ENCODE measurements at regions not wholly inside any gene's neighbourhood (a gene's known extent, or its start where the extent isn't known, plus 50 kb on each side); places are given as distances from the start of the nearest gene placed in this dataset.
"Not testable (repeated sequence)": the region's sequence is repeated elsewhere in the genome, so short reads cannot be mapped to it uniquely, and the experiment has no call there.

DNA sequence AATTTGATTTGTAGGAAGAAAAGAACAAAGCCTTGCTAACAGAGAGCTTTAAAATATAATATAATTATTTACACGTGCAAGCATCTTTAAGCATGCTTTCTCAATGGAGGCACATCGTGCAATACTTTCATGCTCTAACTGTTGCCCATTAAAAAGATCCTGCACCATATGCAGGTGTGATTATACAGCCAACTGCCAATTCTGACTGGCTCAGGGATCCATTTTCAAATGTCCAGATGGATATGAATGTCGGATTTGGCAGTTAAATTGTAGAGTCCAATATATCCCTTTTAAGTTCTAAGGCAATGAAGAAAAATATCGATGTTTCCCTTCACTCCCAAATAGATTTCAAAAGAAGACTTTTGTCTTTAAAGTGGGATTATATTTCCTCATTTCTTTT is 416.4 kb upstream of the CD180 start:
- in situ Hi-C loops (cut with HindIII; ENCODE audit: low sequenced_read_pairs): no loop called here

DNA sequence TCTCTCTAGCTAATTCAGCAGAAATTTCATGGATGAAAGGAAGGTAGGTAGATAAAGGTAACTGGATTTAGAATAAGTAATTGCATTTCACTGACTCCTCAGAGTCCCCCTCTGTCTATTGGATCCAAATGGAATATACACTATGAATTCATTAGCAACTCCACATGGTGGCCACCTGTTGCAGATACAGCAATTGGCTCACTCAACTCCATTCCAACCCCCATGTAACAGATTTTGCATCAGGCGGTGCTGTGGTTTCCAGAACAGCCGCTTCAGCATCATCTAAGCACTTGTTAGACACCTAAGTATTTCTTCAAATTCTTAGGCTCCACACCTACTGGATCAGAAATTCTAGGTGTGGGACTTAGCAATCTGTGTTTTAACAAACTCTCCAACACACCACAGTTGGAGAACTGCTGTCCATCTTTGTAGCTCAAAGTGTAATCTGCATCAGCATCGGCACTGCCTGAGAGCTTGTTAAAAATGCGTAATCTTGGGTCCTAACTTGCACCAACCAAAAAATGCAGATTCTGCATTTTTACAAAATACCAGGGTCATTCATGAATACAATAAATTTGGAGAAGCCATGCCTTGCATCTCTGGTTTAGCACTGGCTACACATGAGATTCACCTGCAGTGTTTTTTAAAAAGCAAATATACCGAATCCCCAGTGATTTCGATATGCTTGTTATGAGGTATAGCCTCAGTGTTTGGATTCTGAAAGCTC is 413.8 kb upstream of the CD180 start:
- in situ Hi-C loops (cut with HindIII; ENCODE audit: low sequenced_read_pairs): no loop called here

DNA sequence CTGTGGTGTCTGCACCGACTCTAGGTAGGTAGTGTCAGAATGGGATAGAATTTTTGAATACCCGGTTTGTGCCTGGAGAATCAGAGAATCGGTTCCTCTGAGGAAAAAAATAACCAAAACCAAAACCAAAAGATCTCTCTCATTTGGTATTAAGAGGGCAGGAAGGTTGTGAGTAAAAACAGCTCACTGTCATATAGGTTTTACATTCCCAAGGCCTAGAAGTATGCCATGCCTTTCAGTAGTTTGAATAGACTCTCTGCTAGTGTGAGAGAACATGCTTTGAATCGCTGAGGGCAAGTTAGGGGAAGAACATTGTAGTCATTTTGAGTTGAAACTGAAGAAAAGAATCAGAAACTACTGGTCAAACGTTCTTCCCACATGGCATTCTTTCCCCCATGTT is 411.4 kb upstream of the CD180 start:
- in situ Hi-C loops (cut with HindIII; ENCODE audit: low sequenced_read_pairs): no loop called here

DNA sequence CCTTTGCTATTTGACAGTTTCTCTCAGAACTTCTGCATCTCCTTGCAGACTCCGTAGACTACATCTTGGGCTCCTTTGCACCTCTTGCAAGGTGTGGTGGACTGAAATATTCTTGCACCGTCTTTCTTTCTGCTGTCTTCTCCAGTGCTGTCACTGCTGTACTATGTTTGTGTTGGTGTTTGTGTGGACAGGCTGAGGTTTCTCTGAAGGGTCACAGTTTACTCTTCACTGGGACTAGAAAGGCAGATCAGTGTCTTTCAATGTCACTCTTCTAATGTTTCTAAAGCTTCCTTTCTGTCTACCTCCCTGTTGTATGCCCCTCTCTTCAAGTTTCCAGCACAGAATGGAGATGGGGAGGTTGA is 410.0 kb upstream of the CD180 start:
- in situ Hi-C loops (cut with HindIII; ENCODE audit: low sequenced_read_pairs): no loop called here

DNA sequence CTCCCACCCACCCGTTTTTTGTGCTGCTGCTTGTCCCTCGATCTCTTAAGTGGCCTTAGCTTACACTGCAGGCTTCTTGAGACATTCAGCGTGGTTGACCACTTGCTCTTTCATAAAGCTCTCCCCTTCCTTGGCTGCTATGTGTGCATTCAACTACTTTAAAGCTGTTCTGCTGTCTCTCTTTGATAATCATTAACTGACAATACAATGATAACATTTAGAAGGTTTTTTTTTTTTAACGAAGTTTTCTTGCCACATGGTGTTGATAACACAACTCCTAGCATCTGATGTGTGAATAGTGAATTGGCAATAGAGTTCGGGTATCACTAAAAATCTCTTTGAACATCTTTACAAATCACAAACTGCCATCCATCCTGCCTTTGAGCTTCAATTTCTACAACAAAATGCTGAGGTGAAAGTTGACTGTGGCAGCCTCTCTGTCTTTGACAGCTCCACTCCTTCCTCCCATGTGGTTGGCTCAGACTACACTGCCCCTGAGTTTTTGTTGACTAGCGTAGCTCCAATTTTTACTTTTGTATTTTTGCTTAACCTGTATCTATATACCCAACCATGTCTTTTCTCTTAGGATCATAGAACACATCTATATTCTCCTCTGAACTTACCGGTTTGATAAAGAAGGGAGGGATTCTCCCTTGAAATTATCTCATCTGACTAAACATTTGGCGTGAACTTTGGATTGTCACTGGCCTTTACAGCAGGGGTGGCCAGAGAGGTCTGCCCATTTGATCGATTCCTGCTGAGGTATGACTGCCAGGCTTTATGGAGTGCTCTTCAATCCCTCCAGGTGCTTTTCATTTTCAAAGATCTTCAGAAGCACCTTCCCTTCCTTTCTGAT is 409.4 kb upstream of the CD180 start:
- in situ Hi-C loops (cut with HindIII; ENCODE audit: low sequenced_read_pairs): no loop called here

DNA sequence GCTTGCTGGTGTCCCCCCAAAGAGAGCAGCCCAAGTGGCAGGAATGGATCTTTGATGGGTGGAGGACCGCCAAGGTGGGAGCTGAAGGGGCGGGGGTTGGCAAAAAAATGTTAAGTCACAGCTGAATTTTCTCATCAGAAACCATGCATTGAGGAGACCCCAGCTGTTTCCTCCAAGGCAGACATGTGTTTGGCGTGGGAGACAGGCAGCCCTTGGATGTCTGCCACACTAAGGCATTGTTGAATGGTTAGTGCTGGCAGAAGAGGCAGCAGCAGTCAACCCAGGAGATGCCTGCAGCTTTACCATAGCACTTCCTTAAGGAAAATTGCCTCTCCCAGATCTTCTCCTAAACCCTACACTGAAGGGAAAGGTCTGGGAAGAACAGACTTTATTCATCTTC is 394.9 kb upstream of the CD180 start:
- in situ Hi-C loops (cut with HindIII; ENCODE audit: low sequenced_read_pairs): no loop called here

DNA sequence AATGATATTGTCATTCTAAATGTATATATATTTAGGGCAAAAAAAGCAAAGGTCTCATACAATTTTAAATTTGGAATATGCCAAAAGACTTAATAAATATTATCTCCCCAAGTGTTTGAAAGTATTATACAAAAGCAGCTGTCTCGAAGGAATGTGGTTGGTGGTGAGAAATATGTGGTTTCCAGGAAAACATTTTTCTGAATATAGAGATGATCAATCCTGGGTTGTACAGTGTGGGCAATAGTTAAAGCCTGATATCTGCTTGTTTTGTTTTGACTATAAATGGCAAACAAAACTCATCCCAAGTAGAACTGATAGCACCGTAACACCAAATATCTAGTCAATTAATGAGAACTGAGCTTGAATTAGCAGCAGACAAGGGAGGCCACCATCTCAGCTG is 391.8 kb upstream of the CD180 start:
- in situ Hi-C loops (cut with HindIII; ENCODE audit: low sequenced_read_pairs): no loop called here

DNA sequence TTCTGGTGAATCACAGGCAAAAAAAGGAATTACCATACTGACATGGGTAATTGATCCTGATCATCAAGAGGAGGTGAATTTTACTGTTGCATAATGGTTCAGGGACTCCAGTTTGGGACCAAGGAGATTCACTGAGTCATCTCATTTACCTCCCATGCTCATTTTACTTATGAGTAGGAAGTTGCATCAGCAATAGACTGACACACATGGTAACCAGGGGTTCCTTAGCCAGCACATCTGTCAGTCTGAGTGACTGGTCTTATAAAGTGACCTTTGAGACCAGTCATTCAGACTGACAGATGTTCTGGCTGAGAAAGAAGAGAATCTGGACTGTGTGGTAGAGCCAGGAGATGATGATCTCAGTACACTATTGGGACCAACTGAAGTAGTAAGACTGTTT is 384.6 kb upstream of the CD180 start:
- in situ Hi-C loops (cut with HindIII; ENCODE audit: low sequenced_read_pairs): no loop called here

DNA sequence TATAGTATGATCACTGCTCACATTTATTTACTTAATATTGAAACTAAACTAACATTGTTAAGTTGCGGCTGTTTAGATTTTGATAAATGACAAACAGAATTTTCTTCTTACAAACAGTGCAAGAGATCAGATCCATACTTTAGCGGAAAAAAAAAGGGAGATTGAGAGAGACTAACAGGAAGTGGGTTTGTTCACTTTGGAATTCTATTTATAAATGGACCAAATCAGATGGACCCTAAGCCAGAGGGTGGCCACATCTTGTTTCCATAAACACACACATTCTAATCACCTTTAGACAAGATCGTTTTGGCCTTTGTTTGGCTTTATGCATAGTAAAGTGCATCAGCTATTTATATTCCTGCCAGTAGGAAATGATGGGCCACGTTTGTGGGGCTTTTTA is 381.4 kb upstream of the CD180 start:
- in situ Hi-C loops (cut with HindIII; ENCODE audit: low sequenced_read_pairs): no loop called here

DNA sequence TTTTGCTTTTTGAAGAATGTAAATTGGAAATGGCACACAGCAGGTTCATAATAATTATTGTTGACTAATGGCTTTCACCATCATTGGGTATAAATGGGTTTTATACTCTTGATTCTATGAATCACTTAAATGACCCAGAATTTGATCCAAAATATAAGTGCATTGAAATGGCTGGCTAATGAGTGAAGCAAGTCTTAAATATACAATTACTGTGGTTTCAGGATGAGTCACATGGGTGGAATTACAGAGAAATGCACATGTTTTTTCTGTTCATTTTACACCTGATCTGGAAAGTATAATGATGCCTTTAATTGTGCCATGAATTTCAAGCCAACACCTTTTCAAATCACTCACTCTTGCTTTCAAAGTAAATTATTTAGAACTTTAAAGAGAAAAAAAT is 380.8 kb upstream of the CD180 start:
- in situ Hi-C loops (cut with HindIII; ENCODE audit: low sequenced_read_pairs): no loop called here

DNA sequence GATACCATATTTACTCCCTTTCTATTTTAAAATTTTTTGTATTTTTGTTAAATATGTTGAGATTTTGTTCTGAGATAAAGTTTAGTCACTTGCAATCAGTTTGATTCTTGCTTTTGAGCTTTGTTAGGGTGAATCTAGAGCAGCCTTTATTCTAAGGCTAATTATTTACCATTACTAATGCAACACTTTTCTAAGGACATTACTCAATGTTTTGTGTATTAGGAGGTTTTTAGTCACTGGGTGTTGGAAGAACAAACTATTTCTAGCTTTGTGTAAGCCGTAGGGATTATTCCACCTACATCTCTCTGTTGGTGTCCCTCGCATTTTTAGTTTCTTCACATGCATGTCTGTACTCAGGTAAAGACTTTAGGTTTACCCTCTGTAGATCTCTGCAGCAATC is 379.5 kb upstream of the CD180 start:
- in situ Hi-C loops (cut with HindIII; ENCODE audit: low sequenced_read_pairs): no loop called here

DNA sequence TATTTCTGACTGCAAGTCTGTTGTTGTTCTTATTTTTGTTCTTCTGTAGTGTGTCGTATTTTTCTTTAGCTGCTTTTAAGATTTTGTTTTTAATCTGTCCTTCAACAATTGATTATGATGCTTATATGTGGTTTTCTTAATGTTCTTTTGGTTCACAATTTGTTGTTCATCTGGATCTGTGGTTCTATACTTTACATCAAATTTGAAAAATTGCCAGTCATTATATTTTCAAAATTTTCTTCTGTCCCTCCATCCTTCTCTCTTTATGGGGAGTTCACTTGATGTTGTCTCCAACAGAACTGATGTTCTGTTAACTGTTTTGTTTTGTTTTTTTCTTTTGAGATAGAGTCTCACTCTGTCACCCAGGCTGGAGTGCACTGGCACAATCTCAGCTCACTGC is 378.5 kb upstream of the CD180 start:
- in situ Hi-C loops (cut with HindIII; ENCODE audit: low sequenced_read_pairs): no loop called here

DNA sequence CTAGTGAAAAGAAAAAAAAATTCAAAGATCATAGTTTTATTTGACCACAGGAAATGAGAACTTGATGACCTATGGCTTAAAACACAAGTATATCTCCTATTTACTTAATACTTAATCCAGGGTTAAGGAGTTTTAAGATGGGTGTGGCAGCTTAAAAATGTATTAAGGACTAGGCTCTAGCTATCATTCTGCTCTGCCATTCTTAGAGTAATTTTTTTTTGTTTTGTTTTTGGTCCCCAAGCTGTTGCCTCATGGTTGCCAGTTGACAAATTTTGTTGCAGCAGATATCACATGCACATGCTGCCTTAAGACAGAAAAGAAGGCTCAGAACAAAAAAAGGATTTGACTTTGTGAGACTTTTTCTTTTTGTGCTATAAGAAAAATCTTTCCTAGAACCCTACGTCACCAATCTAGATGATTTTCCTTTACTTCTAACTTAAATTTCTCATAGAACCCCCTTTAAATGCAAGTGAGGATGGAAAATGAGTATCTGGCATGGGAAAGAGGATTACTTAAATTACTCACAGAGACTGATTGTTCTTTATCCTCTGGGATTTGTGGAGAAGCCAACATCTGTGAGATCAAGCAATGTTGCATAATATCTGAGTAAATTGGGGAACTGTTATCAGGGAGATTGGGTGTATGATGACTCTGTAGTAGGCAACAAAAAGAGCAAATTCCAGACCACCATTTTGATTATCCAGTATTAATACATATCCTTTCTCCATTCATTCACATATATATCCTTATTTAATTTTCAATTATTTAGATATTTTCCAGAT is 364.7 kb upstream of the CD180 start:
- in situ Hi-C loops (cut with HindIII; ENCODE audit: low sequenced_read_pairs): no loop called here

DNA sequence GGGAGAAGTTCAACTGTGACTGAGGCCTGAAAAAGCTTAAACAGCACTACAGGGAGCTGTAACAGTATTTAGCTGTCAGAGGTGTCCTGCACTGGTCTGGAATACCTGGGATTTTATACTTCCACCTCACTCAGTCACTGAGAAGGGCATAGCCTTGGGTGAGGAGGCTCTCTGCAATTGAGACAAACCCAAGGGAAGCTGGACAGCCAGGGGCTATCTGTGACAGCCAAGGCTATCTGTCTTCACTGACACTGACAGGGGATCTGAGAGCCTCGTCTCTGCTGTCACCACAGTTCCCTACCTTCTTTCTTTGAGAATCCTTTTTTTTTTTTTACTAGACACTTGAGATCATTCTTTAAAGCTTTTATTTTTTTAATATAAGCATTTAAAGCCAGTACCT is 356.2 kb upstream of the CD180 start:
- in situ Hi-C loops (cut with HindIII; ENCODE audit: low sequenced_read_pairs): no loop called here

DNA sequence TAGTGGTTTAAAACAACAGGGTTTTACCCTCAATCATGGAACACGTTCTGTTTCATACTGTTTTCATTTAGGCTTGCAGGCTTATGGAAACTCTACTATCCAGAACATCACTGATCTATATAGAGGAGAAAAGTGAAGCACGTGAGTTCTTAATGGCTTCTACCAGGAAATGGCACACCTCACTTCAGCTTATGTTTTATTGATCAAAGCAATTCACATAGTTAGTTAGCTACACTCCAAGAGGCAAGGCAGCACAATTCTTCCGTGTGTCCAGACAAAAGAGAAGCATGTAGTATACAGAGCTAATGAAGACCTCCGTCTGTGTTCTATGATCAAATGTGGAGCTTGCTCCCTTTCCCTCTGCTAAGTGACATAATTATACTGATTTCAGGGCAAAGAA is 353.3 kb upstream of the CD180 start:
- in situ Hi-C loops (cut with HindIII; ENCODE audit: low sequenced_read_pairs): no loop called here

DNA sequence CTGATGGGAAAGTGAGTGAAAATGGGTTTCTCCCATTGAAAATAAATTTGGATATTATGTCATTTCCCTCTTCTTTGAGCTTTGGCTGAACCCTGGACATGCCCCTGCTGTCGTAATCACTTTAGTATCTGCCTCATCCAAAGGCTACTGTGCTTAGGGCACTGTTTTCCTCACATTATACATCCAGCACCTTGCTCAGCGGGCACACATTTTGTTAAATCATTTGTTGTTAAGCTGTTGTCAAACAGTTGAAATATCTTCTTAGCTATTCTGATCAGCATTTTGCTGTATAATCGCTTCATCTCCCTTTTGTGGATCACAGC is 352.7 kb upstream of the CD180 start:
- in situ Hi-C loops (cut with HindIII; ENCODE audit: low sequenced_read_pairs): no loop called here

DNA sequence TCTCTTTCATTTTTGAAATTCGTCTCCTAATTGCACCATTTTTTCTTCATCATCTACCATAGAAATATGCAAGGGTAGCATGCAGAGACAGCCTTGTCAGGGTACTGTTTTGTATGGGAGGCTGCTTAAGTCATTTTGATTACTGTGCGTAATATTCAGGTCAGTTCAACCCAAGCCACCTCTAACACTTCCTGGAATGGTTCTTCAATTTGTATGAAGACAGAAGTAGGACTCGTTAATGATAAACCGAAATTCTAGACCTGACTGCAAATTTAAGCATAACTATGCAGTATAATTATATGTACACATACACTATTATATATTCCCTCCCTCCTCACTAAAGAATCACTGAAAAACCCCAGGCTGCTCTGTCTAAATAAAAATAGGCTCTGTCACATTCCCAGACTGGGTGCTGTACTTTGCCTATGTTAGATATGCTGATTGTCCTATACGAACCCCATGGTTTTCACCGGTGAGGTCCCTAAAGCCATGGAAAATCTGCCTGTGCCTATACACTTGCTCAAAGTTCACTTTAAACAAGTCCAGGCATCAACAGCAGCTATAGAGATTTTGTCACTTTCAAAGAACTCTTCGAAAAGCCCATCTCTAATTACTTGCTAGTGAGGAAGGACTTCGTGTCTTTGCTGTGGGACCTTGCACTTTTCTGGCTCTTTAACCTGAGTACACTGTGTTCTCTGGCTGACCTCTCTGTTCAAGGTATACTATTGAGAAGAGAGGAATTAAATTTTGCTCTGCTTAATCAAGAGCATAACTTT is 352.1 kb upstream of the CD180 start:
- in situ Hi-C loops (cut with HindIII; ENCODE audit: low sequenced_read_pairs): no loop called here

DNA sequence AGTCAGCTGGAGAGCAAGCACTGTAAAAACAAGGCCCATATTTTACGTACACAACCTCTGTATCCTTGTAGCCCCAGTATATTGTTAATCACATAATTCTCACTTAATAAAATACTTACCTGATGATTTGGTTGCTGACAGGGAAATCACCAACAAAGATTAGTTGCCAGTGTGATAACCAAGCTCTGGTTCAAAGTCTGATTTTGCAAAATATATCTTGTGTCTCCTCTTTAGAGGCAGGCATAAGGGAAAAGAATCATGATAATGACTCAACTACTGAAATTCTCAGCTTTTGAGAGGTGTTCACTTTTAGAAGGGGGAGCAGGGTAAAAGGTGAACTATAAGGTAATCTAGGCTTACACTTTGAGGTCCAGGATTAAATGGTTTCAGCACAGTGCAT is 351.1 kb upstream of the CD180 start:
- in situ Hi-C loops (cut with HindIII; ENCODE audit: low sequenced_read_pairs): no loop called here

DNA sequence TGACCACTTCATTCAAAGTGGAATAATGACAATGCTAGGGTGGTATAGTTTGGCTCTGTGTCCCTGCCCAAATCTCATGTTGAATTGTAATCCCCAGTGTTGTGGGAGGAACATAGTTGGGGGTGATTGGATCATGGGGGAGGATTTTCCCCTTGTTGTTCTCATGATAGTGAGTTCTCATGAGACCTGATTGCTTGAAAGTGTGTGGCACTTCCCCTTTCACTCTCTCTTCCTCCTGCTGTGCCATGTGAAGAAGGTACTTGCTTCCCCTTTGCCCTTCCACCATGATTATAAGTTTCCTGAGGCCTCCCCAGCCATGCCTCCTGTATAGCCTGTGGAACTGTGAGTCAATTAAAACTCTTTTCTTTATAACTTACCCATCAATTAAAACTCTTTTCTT is 348.3 kb upstream of the CD180 start:
- in situ Hi-C loops (cut with HindIII; ENCODE audit: low sequenced_read_pairs): not testable (repeated sequence)

DNA sequence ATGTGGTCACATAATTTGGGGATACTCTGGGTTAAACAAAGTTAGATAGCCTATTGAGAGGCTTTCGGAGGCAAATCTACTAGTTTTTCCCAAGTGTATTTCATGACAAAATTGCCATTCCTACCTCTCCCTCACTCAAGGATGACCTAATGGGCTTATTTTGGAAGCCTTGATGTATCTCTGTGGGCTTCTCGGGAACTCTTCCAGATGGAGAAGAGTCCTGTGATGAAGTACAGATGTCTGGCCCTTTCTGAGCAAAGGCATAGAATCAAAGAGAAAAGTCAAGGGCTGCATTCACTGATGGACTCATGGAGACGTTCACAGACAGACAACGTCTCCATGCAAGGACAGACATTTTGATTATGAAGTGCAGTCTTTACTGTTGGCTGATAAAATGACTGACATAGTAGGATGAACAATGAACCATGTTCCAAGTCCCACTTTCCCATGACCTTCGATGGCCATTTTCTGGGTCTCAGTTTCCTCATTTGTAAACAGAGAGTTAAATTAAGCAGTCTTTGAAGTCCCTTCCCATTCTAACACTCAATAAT is 347.2 kb upstream of the CD180 start:
- in situ Hi-C loops (cut with HindIII; ENCODE audit: low sequenced_read_pairs): no loop called here

DNA sequence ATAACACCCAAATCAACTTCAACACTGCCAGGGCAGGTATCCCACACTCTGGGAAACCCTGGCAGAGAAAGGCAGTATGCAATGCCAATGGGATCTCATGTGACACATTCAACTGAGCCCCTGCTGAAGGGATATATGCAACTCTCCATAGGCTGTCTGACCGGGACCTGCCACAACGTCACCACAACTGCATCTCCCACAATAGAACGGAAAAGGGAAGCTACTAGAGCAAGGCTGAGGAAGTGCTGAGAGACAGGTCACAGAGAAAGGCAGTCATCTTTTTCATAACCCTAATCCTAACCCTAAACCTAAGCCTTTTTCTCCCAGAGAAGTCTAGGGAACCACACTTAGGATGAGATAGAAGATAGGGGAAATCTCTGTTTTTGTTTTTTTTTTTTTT is 345.9 kb upstream of the CD180 start:
- in situ Hi-C loops (cut with HindIII; ENCODE audit: low sequenced_read_pairs): no loop called here

Data from DLD1 (cell line).